Activated CD4-positive, alpha-beta memory T cell treated with anti-CD3 and anti-CD28 coated beads for 36 hours (primary cell): ENCODE measurements at regions not wholly inside any gene's neighbourhood (a gene's known extent, or its start where the extent isn't known, plus 50 kb on each side); places are given as distances from the start of the nearest gene placed in this dataset.

Source experiments
- CTCF ChIA-PET: fragments of 350-600 bp; sonication (Branson Sonifier 250); formaldehyde crosslinking; loops from one replicate; lab custom pipeline; 2021; ENCODE audit warnings: antibody characterized with exemption, inconsistent platforms; lab: Charles Lee
- POLR2A ChIA-PET: fragments of 350-600 bp; sonication (Branson Sonifier 250); formaldehyde crosslinking; loops from one replicate; lab custom pipeline; 2021; ENCODE audit warnings: antibody characterized with exemption; lab: Charles Lee
- DNase-seq: peaks from one replicate; pipeline ENCODE4 v3.0.0-alpha.2; 2020
- H3K27ac Mint-ChIP-seq: one replicate; pipeline ENCODE4 v1.8.0; 2021; ENCODE audit warnings: mixed read lengths
- H3K27me3 Mint-ChIP-seq: one replicate; pipeline ENCODE4 v1.8.0; 2021; ENCODE audit warnings: mixed read lengths
- H3K36me3 Mint-ChIP-seq: one replicate; pipeline ENCODE4 v1.8.0; 2021; ENCODE audit warnings: mixed read lengths
- H3K4me1 Mint-ChIP-seq: one replicate; pipeline ENCODE4 v1.8.0; 2021; ENCODE audit warnings: low read depth, mixed read lengths
- H3K4me3 Mint-ChIP-seq: one replicate; pipeline ENCODE4 v1.8.0; 2021; ENCODE audit warnings: mild to moderate bottlenecking, mixed read lengths
- H3K9me3 Mint-ChIP-seq: one replicate; pipeline ENCODE4 v1.8.0; 2021; ENCODE audit warnings: mixed read lengths
- intact Hi-C: fragments of 100-400 bp; cut with micrococcal nuclease; formaldehyde crosslinking; loops from one replicate; pipeline ENCODE4 v1.15.1; 2023

DNA sequence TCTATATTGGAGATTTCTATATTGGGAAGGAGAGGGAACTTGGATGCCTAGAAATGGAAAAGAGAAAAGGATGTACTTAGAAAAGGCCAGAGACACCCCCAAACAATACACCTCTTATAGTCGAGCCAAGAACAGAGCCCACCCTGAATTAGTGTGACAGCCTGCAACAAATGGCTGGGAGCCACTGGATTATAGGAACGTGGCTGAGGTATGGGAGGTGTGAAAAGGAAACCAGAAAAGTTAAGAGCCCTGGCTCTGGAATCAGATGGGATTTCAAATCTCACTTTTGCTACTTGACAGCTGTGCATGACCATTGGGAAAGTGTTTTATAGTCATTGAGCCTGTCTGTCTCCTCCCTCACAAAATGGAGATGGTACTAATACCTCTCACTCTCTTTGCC is 394.0 kb downstream of the ZNF521 start:
- Mint-ChIP-seq H3K9me3 (no peaks in the 10 kb centered on the region), H3K27me3 (no peaks in the 10 kb centered on the region), H3K4me1 (no peaks in the 10 kb centered on the region), H3K36me3 (no peaks in the 10 kb centered on the region), H3K4me3 (no peak overlapping the region), H3K27ac (no peak overlapping the region)
- intact Hi-C loops: no loop called here
- POLR2A ChIA-PET: no interaction called here
- no peak for DNase-seq
- CTCF ChIA-PET: no interaction called here

DNA sequence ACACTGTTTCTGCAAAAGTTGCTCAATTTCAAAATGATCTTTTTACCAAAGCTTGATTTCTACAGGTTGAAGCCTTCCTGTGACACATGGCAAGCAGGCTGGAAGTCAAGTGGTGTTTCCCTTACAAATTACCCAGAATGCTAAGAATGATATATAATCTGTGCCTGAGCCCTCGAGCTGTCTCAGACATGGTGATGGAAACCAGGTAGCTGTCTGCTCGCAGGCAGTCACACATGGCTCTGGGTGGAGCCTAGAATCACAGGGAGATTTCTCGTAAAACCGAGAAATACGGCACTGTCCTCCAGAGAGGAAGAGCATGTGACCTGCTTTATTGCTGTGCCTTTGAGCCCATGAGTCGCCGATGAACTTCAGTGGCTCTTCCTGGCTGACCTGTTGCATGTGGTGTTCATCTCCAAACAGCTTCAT is 392.9 kb downstream of the ZNF521 start:
- intact Hi-C loops: no loop called here
- CTCF ChIA-PET: interaction anchor here (0.5 kb wide), 1 partner anchor 300 kb away, joined by 3 read pairs; no protein-coding TSS in a partner anchor
- no peaks in the 10 kb centered on the region for H3K4me1 Mint-ChIP-seq

DNA sequence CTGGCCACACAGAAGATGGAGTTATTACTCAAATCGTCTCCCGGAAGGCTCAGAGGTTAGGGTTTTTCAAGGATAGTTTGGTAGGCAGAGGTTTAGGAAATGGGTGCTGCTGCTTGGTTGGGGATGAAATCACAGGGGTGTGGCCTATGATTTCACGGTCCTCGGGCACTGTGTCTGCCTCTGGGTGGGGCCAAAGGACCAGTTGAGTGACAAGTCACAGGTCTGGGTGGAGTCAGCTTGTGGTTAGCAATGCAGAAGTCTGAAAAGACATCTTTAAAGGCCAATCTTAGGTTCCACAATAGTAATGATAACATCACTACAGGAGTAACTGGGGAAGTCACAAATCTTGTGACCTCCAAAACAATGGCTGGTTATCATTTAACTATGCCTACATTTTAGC is 387.8 kb downstream of the ZNF521 start:
- no peak for DNase-seq
- ChIA-PET CTCF (no interaction called here), POLR2A (no interaction called here)
- intact Hi-C loops: no loop called here
- Mint-ChIP-seq H3K9me3 (peaks cover 4% of the 10 kb centered on the region), H3K27me3 (no peaks in the 10 kb centered on the region), H3K27ac (no peak overlapping the region), H3K4me1 (no peaks in the 10 kb centered on the region), H3K4me3 (no peak overlapping the region), H3K36me3 (no peaks in the 10 kb centered on the region)

More for the DNA sequence above, 392.9 kb downstream of the ZNF521 start:
- Mint-ChIP-seq H3K27me3 (no peaks in the 10 kb centered on the region), H3K36me3 (no peaks in the 10 kb centered on the region), H3K9me3 (peaks cover 4% of the 10 kb centered on the region), H3K27ac (no peak overlapping the region), H3K4me3 (no peak overlapping the region)
- POLR2A ChIA-PET: no interaction called here
- DNase-seq: no peak

DNA sequence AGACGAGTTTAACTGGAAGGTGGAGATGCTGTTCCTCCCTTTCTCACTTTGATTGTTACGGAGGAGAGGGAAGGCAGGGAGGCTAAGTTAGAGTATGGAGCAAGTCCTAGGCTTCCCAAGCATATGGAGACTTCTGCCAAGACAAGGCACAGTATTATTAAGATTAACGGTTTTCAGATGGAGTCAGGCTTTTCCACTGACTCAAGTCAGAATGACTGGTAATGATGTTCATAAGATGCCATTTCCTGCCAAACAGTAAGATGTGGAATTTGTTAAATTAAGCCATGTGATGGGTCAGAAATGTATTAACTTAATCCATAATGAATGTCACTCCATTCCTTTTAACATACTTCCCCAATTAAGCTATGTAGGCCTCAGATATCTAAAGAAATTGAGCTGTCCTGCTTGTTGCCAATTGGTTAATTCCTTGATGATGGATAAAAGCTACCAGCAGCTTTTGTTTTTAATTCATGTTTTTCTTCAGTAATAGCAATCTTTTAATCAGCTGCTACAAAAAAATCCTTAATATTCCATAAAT is 383.7 kb downstream of the ZNF521 start:
- ChIA-PET POLR2A (no interaction called here), CTCF (no interaction called here)
- no peak overlapping the region for H3K27ac Mint-ChIP-seq
- intact Hi-C loops: no loop called here
- DNase-seq: no peak
- peaks cover 4% of the 10 kb centered on the region for H3K9me3 Mint-ChIP-seq
- no peak overlapping the region for H3K4me3 Mint-ChIP-seq
- H3K36me3 Mint-ChIP-seq: no peaks in the 10 kb centered on the region
- no peaks in the 10 kb centered on the region for H3K4me1 Mint-ChIP-seq
- no peaks in the 10 kb centered on the region for H3K27me3 Mint-ChIP-seq

DNA sequence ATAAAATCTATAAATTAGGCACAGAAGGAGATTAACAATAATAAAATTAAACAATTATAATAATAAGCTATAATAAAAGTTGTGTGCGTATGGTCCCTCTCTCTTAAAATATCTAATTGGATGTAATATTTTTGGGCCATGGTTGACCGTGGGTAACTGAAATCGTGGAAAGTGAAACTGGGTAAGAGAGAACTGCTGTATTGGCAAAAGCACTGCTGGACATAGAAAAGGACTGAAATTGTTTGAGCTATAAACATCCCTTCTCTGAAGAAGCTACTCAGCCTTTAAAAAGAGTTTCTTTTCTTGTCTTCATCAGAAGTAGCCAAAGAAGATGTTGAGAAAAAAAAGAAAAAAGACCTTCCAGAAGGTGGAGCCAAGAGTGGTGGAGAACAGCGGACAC is 379.4 kb downstream of the ZNF521 start:
- Mint-ChIP-seq H3K36me3 (no peaks in the 10 kb centered on the region), H3K4me1 (no peaks in the 10 kb centered on the region), H3K27ac (no peak overlapping the region), H3K9me3 (no peaks in the 10 kb centered on the region), H3K4me3 (no peak overlapping the region), H3K27me3 (peaks cover 4% of the 10 kb centered on the region)
- ChIA-PET POLR2A (no interaction called here), CTCF (no interaction called here)
- no peak for DNase-seq
- intact Hi-C loops: loop anchor here (10.0 kb wide), 1 partner anchor 62 kb away; no protein-coding TSS in a partner anchor

DNA sequence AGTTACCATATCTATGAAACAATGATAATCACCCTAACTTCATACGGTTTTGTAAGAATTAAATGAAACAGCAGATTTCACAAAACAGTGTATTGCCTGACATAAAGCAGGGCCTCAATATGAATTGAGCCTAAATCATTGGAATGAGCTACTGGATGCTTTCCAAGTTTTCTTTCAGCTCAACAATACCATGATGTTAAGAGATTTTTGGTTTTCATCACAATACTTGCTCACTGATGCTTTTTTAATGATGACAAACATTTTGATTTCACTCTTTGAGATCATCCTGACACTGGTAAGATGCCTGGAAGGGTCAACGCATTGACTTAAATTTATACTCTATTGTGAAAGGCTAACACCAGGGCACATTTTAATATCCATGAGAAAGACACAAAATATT is 377.5 kb downstream of the ZNF521 start:
- Mint-ChIP-seq H3K27me3 (peaks cover 4% of the 10 kb centered on the region), H3K4me1 (no peaks in the 10 kb centered on the region), H3K36me3 (no peaks in the 10 kb centered on the region), H3K27ac (no peak overlapping the region), H3K4me3 (no peak overlapping the region), H3K9me3 (no peaks in the 10 kb centered on the region)
- ChIA-PET POLR2A (no interaction called here), CTCF (no interaction called here)
- DNase-seq: no peak
- intact Hi-C loops: loop anchor here (10.0 kb wide), 1 partner anchor 60 kb away; no protein-coding TSS in a partner anchor

DNA sequence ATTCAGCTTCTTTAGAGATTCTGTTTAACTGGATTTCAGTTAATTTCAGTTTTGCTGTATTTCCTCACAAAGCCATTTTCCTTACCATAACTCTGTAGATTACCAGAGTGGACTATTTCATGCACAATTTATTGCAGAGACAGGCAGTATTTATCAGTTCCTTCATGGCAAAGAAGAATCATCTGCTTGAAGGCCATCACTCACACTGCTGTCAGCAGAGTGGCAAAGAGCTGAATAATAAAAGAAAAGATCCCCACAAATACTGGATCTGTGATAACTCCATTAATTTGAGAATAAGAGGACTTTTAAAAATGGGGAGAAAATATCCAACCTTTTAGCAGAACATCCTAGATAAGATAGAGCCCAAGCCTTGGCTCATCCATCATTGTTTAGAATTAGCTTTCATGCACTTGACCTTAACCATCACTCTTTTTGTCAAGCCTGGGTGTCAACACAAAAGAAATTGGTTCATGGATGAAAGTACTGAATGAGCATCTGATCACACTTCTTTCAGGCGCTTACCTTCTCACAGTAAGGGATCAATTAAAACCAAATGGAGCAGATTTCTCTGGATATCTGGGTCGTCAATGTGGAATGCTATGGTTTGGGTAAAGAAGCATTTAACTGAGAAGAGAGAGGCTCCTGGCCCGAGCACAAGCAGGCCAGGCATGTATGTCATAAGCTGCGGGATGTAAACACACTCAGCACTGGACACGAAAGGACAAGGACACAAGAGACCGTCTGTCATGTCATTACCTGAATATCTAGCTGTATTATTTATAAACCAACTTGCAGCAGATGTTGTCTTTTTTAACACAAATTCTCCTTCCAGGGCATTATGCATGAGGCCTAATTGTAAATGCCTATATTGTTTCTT is 376.2 kb downstream of the ZNF521 start:
- no peaks in the 10 kb centered on the region for H3K36me3 Mint-ChIP-seq
- H3K27ac Mint-ChIP-seq: no peak overlapping the region
- no peak for DNase-seq
- ChIA-PET CTCF (no interaction called here), POLR2A (no interaction called here)
- H3K4me1 Mint-ChIP-seq: no peaks in the 10 kb centered on the region
- H3K27me3 Mint-ChIP-seq: peaks cover 4% of the 10 kb centered on the region
- no peak overlapping the region for H3K4me3 Mint-ChIP-seq
- H3K9me3 Mint-ChIP-seq: no peaks in the 10 kb centered on the region
- intact Hi-C loops: loop anchor here (10.0 kb wide), 1 partner anchor 59 kb away; no protein-coding TSS in a partner anchor

DNA sequence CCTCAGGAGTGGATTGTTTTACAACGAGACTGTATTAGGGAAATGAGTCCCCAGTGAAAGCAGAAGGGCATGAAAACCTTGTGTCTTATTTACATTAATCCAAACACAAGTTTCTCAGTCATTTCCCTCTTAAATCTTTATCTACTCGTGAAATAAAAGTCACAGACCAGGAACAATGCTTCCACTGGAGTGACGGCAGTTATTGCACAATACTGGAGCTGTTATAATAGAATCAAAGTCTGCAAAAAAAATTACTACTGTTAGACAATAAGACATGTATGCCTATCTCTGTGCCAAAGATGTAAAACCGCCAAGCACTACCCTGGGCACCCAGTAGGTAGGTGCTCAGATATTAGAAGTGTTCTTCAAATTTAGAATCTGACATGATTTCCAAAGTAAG is 375.5 kb downstream of the ZNF521 start:
- ChIA-PET POLR2A (no interaction called here), CTCF (no interaction called here)

DNA sequence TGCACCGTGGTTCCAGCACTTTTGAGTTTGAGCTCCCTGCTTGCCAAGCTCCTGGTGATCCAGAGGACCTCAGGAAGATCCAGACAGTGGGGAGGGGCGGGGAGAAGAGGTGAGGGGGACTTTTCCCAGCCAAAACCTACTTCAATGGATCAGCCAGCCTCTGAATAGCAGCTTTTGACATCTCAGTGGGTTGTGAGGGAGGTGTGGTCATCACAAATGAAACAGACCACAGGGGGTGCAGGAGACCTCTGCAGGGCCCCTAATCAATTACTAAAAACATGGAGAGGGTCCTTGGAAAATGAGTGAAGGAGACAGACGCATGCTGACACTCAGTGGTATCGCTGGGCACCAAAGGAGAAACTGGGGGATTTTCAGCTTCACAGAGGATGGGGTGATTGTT is 372.7 kb downstream of the ZNF521 start:
- Mint-ChIP-seq H3K4me1 (no peaks in the 10 kb centered on the region), H3K27me3 (peaks cover 4% of the 10 kb centered on the region), H3K36me3 (no peaks in the 10 kb centered on the region), H3K27ac (no peak overlapping the region), H3K9me3 (no peaks in the 10 kb centered on the region), H3K4me3 (no peak overlapping the region)
- ChIA-PET POLR2A (no interaction called here), CTCF (no interaction called here)
- intact Hi-C loops: loop anchor here (10.0 kb wide), 1 partner anchor 56 kb away; no protein-coding TSS in a partner anchor
- no peak for DNase-seq

More for the DNA sequence above, 375.5 kb downstream of the ZNF521 start:
- H3K27ac Mint-ChIP-seq: no peak overlapping the region
- intact Hi-C loops: loop anchor here (10.0 kb wide), 1 partner anchor 58 kb away; no protein-coding TSS in a partner anchor
- H3K36me3 Mint-ChIP-seq: no peaks in the 10 kb centered on the region
- H3K9me3 Mint-ChIP-seq: no peaks in the 10 kb centered on the region
- no peak overlapping the region for H3K4me3 Mint-ChIP-seq
- peaks cover 4% of the 10 kb centered on the region for H3K27me3 Mint-ChIP-seq
- H3K4me1 Mint-ChIP-seq: no peaks in the 10 kb centered on the region
- DNase-seq: no peak

DNA sequence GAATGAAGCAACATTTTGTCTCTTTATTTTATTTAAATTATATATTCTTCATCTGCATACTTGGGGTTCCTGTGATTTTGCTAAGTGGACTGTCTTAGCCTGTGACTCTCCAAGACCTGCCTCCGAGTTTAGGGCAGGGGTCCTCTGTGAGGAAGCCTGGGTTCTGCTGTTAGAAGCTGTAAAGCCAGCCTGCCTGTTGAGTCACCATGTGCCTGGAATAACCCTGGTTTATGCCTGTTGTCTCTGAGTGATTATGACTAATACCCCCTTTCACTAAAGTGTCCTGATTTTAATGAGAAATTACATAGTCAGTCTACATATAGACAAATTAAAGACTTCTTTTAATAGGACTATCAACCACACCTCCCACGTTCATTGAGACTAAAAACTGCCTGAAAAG is 369.1 kb downstream of the ZNF521 start:
- no peak overlapping the region for H3K27ac Mint-ChIP-seq
- no peak overlapping the region for H3K4me3 Mint-ChIP-seq
- no peaks in the 10 kb centered on the region for H3K36me3 Mint-ChIP-seq
- ChIA-PET POLR2A (no interaction called here), CTCF (no interaction called here)
- H3K4me1 Mint-ChIP-seq: no peaks in the 10 kb centered on the region
- H3K9me3 Mint-ChIP-seq: no peaks in the 10 kb centered on the region
- intact Hi-C loops: no loop called here
- no peak for DNase-seq
- no peaks in the 10 kb centered on the region for H3K27me3 Mint-ChIP-seq

DNA sequence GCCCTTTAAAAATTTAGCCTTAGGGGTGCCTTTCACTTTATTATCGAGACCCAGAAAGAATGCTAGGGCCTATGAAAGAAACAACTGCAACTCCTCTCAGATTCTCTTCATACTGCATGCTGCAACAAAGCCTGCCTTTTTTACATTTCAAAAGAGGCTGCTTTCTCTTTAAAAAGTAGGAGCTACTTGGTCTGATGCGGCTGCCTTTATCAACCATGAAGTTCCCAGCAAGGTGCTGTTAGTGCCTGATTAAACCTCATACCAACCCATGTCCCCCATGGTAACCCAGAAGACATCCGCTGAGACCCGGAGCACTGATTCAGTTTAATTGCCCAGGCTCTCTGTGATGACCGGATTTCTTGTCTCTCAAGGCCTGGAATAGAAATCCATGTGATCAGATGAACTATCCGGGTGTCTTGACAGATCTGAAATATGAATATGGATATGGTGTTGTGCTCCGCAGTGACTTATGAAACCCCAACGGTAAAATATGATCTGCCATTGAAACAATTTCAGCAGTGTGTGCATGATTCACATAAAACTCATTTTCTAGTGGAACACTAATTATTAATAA is 368.3 kb downstream of the ZNF521 start:
- ChIA-PET POLR2A (no interaction called here), CTCF (no interaction called here)
- Mint-ChIP-seq H3K36me3 (no peaks in the 10 kb centered on the region), H3K9me3 (no peaks in the 10 kb centered on the region), H3K4me1 (no peaks in the 10 kb centered on the region), H3K4me3 (no peak overlapping the region), H3K27ac (no peak overlapping the region), H3K27me3 (no peaks in the 10 kb centered on the region)
- no peak for DNase-seq
- intact Hi-C loops: no loop called here

DNA sequence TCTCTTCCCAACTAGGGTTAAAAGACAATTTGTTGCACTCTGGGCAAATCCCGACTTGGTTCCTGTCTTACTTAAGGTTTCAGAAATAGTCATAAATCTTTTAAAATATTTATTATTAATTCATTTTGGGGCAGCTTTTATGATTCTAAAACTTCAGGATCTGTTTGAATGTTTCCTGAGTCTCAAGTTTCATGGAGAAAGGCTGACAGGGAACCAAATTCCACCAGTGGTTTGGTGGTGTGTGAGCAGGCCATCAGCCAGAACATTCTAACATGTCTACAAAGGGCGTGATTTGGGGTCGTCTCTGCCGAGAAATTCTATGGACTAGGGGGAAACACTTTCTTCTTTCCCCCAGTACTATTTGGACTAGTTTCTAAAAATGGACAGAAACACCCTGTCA is 366.4 kb downstream of the ZNF521 start:
- Mint-ChIP-seq H3K4me1 (no peaks in the 10 kb centered on the region), H3K4me3 (no peak overlapping the region), H3K27ac (no peak overlapping the region), H3K36me3 (no peaks in the 10 kb centered on the region), H3K27me3 (no peaks in the 10 kb centered on the region), H3K9me3 (no peaks in the 10 kb centered on the region)
- POLR2A ChIA-PET: no interaction called here
- DNase-seq: no peak
- intact Hi-C loops: no loop called here
- CTCF ChIA-PET: no interaction called here
